ENCODE measurements at regions not wholly inside any gene's neighbourhood (a gene's known extent, or its start where the extent isn't known, plus 50 kb on each side); places are given as distances from the start of the nearest gene placed in this dataset.
"Not testable (repeated sequence)": the region's sequence is repeated elsewhere in the genome, so short reads cannot be mapped to it uniquely, and the experiment has no call there.

GRCh38 chr10:123245264-123245663, 91.1 kb downstream of the BUB3 start:
- H3K27me3 ChIP-seq = no peaks in the 10 kb centered on the region
- H3K4me3 ChIP-seq = no peak overlapping the region
- H3K4me1 ChIP-seq = no peaks in the 10 kb centered on the region
- no peak for DNase-seq
- no peak overlapping the region for H3K27ac ChIP-seq
- intact Hi-C loops (cut with DNase I; ENCODE audit: low total_unique reads) = no loop called here
- H3K9me3 ChIP-seq = no peaks in the 10 kb centered on the region
- TF ChIP-seq, protein P1, sequence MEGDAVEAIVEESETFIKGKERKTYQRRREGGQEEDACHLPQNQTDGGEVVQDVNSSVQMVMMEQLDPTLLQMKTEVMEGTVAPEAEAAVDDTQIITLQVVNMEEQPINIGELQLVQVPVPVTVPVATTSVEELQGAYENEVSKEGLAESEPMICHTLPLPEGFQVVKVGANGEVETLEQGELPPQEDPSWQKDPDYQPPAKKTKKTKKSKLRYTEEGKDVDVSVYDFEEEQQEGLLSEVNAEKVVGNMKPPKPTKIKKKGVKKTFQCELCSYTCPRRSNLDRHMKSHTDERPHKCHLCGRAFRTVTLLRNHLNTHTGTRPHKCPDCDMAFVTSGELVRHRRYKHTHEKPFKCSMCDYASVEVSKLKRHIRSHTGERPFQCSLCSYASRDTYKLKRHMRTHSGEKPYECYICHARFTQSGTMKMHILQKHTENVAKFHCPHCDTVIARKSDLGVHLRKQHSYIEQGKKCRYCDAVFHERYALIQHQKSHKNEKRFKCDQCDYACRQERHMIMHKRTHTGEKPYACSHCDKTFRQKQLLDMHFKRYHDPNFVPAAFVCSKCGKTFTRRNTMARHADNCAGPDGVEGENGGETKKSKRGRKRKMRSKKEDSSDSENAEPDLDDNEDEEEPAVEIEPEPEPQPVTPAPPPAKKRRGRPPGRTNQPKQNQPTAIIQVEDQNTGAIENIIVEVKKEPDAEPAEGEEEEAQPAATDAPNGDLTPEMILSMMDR (IDR thresholded peaks at IDR 0.05) = no peak
- no peaks in the 10 kb centered on the region for H3K36me3 ChIP-seq

DNA sequence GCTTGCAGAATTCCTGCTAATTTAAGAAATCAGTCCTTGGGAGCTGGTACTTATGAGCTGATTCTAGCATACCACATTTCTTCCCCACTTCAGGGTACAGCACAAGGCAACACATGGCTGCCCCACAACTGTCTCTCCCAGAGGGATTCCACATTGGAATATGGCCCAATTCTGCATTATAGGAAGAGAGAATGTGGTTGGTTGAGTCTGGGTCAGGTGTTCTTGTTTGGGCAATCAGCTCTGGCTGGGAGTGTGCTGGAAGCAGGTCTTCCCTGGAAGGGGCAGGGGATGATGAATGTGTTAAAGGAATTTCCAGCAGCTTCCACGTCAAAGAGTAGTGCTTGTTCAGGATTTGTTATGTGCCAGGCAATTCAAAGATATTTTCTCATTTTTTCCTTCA, 95.7 kb downstream of the BUB3 start:
- Histone ChIP-seq H3K9me3 (no peaks in the 10 kb centered on the region), H3K36me3 (no peaks in the 10 kb centered on the region), H3K27me3 (no peaks in the 10 kb centered on the region), H3K4me1 (no peaks in the 10 kb centered on the region), H3K27ac (no peak overlapping the region), H3K4me3 (no peak overlapping the region)
- intact Hi-C loops (cut with DNase I; ENCODE audit: low total_unique reads) = no loop called here
- TF ChIP-seq, protein P1 (IDR thresholded peaks at IDR 0.05) = no peak
- DNase-seq = no peak

GRCh38 chr10:123250640-123251039, 96.4 kb downstream of the BUB3 start:
- Histone ChIP-seq H3K4me1 (no peaks in the 10 kb centered on the region), H3K4me3 (no peak overlapping the region), H3K36me3 (no peaks in the 10 kb centered on the region), H3K27me3 (no peaks in the 10 kb centered on the region), H3K27ac (no peak overlapping the region), H3K9me3 (no peaks in the 10 kb centered on the region)
- TF ChIP-seq, protein P1 (IDR thresholded peaks at IDR 0.05) = no peak
- intact Hi-C loops (cut with DNase I; ENCODE audit: low total_unique reads) = no loop called here
- DNase-seq = no peak

GRCh38 chr10:123252779-123253178, 98.6 kb downstream of the BUB3 start:
- H3K27ac ChIP-seq = no peak overlapping the region
- H3K4me1 ChIP-seq = no peaks in the 10 kb centered on the region
- H3K27me3 ChIP-seq = no peaks in the 10 kb centered on the region
- no peaks in the 10 kb centered on the region for H3K9me3 ChIP-seq
- no peaks in the 10 kb centered on the region for H3K36me3 ChIP-seq
- intact Hi-C loops (cut with DNase I; ENCODE audit: low total_unique reads) = no loop called here
- no peak overlapping the region for H3K4me3 ChIP-seq
- no peak for DNase-seq
- TF ChIP-seq, protein P1 (IDR thresholded peaks at IDR 0.05) = no peak

- H3K4me3 ChIP-seq; H3K27ac ChIP-seq; DNase-seq; H3K9me3 ChIP-seq; H3K4me1 ChIP-seq; intact Hi-C loops (cut with DNase I; ENCODE audit: low total_unique reads); H3K27me3 ChIP-seq; H3K36me3 ChIP-seq: not testable (repeated sequence)
Observed at GRCh38 chr10:123254343-123254742, 100.1 kb downstream of the BUB3 start.

- no peak for DNase-seq
- Histone ChIP-seq H3K4me3 (no peak overlapping the region), H3K4me1 (no peaks in the 10 kb centered on the region), H3K27me3 (no peaks in the 10 kb centered on the region), H3K36me3 (no peaks in the 10 kb centered on the region), H3K27ac (no peak overlapping the region), H3K9me3 (no peaks in the 10 kb centered on the region)
- intact Hi-C loops (cut with DNase I; ENCODE audit: low total_unique reads) = no loop called here
- TF ChIP-seq, protein P1 (IDR thresholded peaks at IDR 0.05) = no peak
Observed at GRCh38 chr10:123257904-123258456, 103.8 kb downstream of the BUB3 start.

Measured in tibial artery (tissue), 4 donors.